ENCODE measurements at regions not wholly inside any gene's neighbourhood (a gene's known extent, or its start where the extent isn't known, plus 50 kb on each side); places are given as distances from the start of the nearest gene placed in this dataset.
A peak's percentile ranks its signal among the peaks of the same experiment; 100 is the strongest.
"Not testable (repeated sequence)": the region's sequence is repeated elsewhere in the genome, so short reads cannot be mapped to it uniquely, and the experiment has no call there.

GRCh38 chr21:23939369-23940065 lies 1667.8 kb downstream of the MRPL39 start:
- no peak for DNase-seq

- no peak for DNase-seq
These were observed 1670.3 kb downstream of the MRPL39 start for GRCh38 chr21:23936991-23937390.

- DNase-seq, result peak; percentile 26
These were observed 1671.1 kb downstream of the MRPL39 start for GRCh38 chr21:23936224-23936623.

GRCh38 chr21:23930565-23930964 lies 1676.7 kb downstream of the MRPL39 start:
- no peak for DNase-seq

- not testable (repeated sequence) for DNase-seq
These were observed 1680.9 kb downstream of the MRPL39 start for GRCh38 chr21:23926430-23926829.

GRCh38 chr21:23921670-23922418 lies 1685.4 kb downstream of the MRPL39 start:
- no peak for DNase-seq

- DNase-seq, result no peak
These were observed 1706.6 kb downstream of the MRPL39 start for GRCh38 chr21:23900727-23901126.

- DNase-seq, result no peak
These were observed 1707.7 kb downstream of the MRPL39 start for GRCh38 chr21:23899561-23899960.

- DNase-seq, result no peak
These were observed 1716.6 kb downstream of the MRPL39 start for GRCh38 chr21:23890652-23891051.

- DNase-seq, result no peak
These were observed 1719.5 kb downstream of the MRPL39 start for GRCh38 chr21:23887725-23888306.

- DNase-seq, result no peak
These were observed 1720.2 kb downstream of the MRPL39 start for GRCh38 chr21:23886828-23887724.

- DNase-seq, result no peak
These were observed 1725.5 kb downstream of the MRPL39 start for GRCh38 chr21:23881783-23882182.

GRCh38 chr21:23876925-23877558 lies 1730.2 kb downstream of the MRPL39 start:
- DNase-seq, result no peak

GRCh38 chr21:23874271-23874670 lies 1733.0 kb downstream of the MRPL39 start:
- DNase-seq, result no peak

- no peak for DNase-seq
These were observed 1745.3 kb downstream of the MRPL39 start for GRCh38 chr21:23861911-23862504.

GRCh38 chr21:23858878-23859277 lies 1748.4 kb downstream of the MRPL39 start:
- peak; percentile 13 for DNase-seq

- peak; percentile 64 for DNase-seq
These were observed 1753.4 kb downstream of the MRPL39 start for GRCh38 chr21:23853796-23854379.

- no peak for DNase-seq
These were observed 1769.7 kb downstream of the MRPL39 start for GRCh38 chr21:23837564-23837963.

GRCh38 chr21:23822760-23823159 lies 1784.5 kb downstream of the MRPL39 start:
- DNase-seq, result no peak

- DNase-seq, result no peak
These were observed 1789.9 kb downstream of the MRPL39 start for GRCh38 chr21:23817337-23817736.

- DNase-seq, result no peak
These were observed 1794.8 kb downstream of the MRPL39 start for GRCh38 chr21:23812485-23812884.

- no peak for DNase-seq
These were observed 1795.5 kb downstream of the MRPL39 start for GRCh38 chr21:23811805-23812204.

All from eye (tissue), 1 donor.